Type B pancreatic cell (in vitro differentiated cells): ENCODE measurements at regions not wholly inside any gene's neighbourhood (a gene's known extent, or its start where the extent isn't known, plus 50 kb on each side); places are given as distances from the start of the nearest gene placed in this dataset.
"Not testable (repeated sequence)": the region's sequence is repeated elsewhere in the genome, so short reads cannot be mapped to it uniquely, and the experiment has no call there.

Experiments used
- DNase-seq: peaks from one replicate; pipeline ENCODE4 v3.0.0; 2021; ENCODE audit warnings: mixed read lengths; ENCODE audit not compliant: unreplicated experiment; ENCODE audit errors: extremely low spot score
- H3K27ac Mint-ChIP-seq: 2 replicates; pipeline ENCODE4 v1.8.0; 2021; ENCODE audit warnings: mild to moderate bottlenecking, mixed read lengths
- H3K27me3 Mint-ChIP-seq: 2 replicates; pipeline ENCODE4 v1.8.0; 2021; ENCODE audit warnings: mixed read lengths
- H3K36me3 Mint-ChIP-seq: 2 replicates; pipeline ENCODE4 v1.8.0; 2021; ENCODE audit warnings: mixed read lengths
- H3K4me1 Mint-ChIP-seq: one replicate; pipeline ENCODE4 v1.8.0; 2021; ENCODE audit warnings: mixed read lengths; ENCODE audit not compliant: unreplicated experiment
- H3K4me3 Mint-ChIP-seq: 2 replicates; pipeline ENCODE4 v1.8.0; 2021; ENCODE audit warnings: mild to moderate bottlenecking, mixed read lengths
- H3K9me3 Mint-ChIP-seq: 2 replicates; pipeline ENCODE4 v1.8.0; 2021; ENCODE audit warnings: mixed read lengths
- CTCF ChIP-seq: fragments of 200-600 bp; sonication (generic); conservative IDR thresholded peaks from 2 replicates; pipeline ENCODE4 v1.5.0; 2021; ENCODE audit warnings: antibody characterized with exemption, mild to moderate bottlenecking

- TF ChIP-seq CTCF, result no peak
- Mint-ChIP-seq H3K27ac (no peak overlapping the region), H3K4me1 (peaks cover 4% of the 10 kb centered on the region), H3K27me3 (peaks cover 7% of the 10 kb centered on the region), H3K36me3 (no peaks in the 10 kb centered on the region), H3K9me3 (no peaks in the 10 kb centered on the region), H3K4me3 (no peak overlapping the region)
- no peak for DNase-seq
These were observed 336.0 kb upstream of the ONECUT1 start for GRCh38 chr15:53126144-53126543.

GRCh38 chr15:53122818-53123217 lies 332.7 kb upstream of the ONECUT1 start:
- Mint-ChIP-seq H3K4me3 (no peak overlapping the region), H3K4me1 (peaks cover 4% of the 10 kb centered on the region), H3K27ac (no peak overlapping the region), H3K9me3 (no peaks in the 10 kb centered on the region), H3K36me3 (no peaks in the 10 kb centered on the region), H3K27me3 (no peaks in the 10 kb centered on the region)
- DNase-seq, result no peak
- TF ChIP-seq CTCF, result no peak

DNA sequence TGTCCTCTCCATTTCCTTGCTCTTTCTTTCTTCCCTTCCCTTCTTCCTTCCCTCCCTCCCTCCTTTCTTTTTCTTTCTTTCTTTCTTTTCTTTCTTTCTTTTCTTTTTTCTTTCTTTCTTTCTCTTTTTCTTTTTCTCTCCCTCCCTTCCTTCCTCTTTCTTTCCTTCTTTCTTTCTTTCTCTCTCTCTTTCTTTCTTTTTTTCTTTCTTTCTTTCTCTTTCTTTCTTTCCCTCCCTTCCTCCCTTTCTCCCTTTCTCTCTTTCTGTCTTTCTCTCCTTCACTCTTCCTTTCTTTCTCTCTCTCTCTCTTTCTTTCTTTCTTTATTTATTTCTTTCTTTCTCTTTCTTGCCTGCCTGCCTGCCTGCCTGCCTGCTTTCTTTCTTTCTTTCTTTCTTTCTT lies 326.8 kb upstream of the ONECUT1 start:
- not testable (repeated sequence) for H3K27ac Mint-ChIP-seq, H3K9me3 Mint-ChIP-seq, H3K36me3 Mint-ChIP-seq, DNase-seq, H3K27me3 Mint-ChIP-seq, H3K4me3 Mint-ChIP-seq, H3K4me1 Mint-ChIP-seq

DNA sequence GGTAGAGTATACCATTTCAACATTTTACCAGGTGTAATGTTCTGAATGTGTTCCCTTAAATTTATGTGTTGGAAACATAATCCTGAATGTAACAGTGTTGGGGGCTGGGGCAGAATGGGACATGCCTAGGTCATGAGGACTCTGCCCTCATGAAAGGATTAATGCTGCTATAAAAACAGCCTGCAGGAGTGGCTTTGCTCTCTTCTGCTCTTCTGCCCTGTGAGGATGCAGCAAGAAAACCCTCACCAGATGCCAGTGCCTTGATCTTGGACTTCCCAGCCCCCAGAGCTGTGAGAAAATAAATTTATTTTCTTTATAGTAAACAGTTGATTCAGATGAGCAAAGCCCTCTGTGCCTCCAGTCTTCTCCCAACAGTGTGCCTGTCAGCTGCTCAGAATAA lies 326.0 kb upstream of the ONECUT1 start:
- no peak for TF ChIP-seq CTCF
- no peaks in the 10 kb centered on the region for H3K4me1 Mint-ChIP-seq
- H3K36me3 Mint-ChIP-seq, result no peaks in the 10 kb centered on the region

GRCh38 chr15:53115563-53115962 lies 325.4 kb upstream of the ONECUT1 start:
- Mint-ChIP-seq H3K4me1 (no peaks in the 10 kb centered on the region), H3K36me3 (no peaks in the 10 kb centered on the region), H3K9me3 (no peaks in the 10 kb centered on the region), H3K4me3 (no peak overlapping the region), H3K27ac (no peak overlapping the region), H3K27me3 (peaks cover 5% of the 10 kb centered on the region)
- no peak for DNase-seq
- no peak for TF ChIP-seq CTCF

More for the DNA sequence above, 326.0 kb upstream of the ONECUT1 start:
- Mint-ChIP-seq H3K4me3 (no peak overlapping the region), H3K9me3 (no peaks in the 10 kb centered on the region), H3K27ac (no peak overlapping the region), H3K27me3 (peaks cover 4% of the 10 kb centered on the region)
- DNase-seq, result no peak

DNA sequence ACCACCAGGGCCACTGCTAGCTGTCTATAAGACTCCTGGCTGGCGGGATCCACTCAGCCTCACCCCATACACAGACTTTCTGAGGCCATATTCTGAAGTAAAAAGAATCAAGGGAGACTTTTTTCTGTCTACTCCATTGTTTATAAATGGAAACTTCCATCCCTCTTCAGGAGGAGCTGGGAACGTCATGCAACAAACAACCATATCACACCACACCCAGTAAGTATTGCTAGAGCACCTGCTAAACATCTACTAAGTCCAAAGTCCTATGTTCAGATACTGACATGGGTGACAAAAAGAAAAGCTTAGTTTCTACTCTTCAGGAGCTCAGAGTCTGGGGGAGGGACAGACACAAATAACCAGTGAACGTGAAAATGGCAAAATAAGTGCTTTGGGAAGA lies 324.8 kb upstream of the ONECUT1 start:
- H3K27me3 Mint-ChIP-seq, result peaks cover 7% of the 10 kb centered on the region
- no peak for DNase-seq
- no peaks in the 10 kb centered on the region for H3K36me3 Mint-ChIP-seq
- no peak overlapping the region for H3K27ac Mint-ChIP-seq
- no peaks in the 10 kb centered on the region for H3K4me1 Mint-ChIP-seq
- H3K4me3 Mint-ChIP-seq, result no peak overlapping the region
- no peak for TF ChIP-seq CTCF
- H3K9me3 Mint-ChIP-seq, result no peaks in the 10 kb centered on the region
